Caco-2 (cell line): ENCODE measurements at regions not wholly inside any gene's neighbourhood (a gene's known extent, or its start where the extent isn't known, plus 50 kb on each side); places are given as distances from the start of the nearest gene placed in this dataset.

Experiments
- BruUV-seq: library from RNA; stranded (reverse); fragments of 400-500 nt; replicated peaks from 2 replicates; lab custom pipeline; 2021; lab: Mats Ljungman, UMichigan
- CTCF ChIA-PET: fragments of 300-600 bp; sonication (Branson Sonifier 250); formaldehyde crosslinking; loops from one replicate; lab custom pipeline; 2022; ENCODE audit warnings: antibody characterized with exemption; lab: Charles Lee
- POLR2A ChIA-PET: fragments of 300-600 bp; sonication (Branson Sonifier 250); formaldehyde crosslinking; loops from one replicate; lab custom pipeline; 2022; ENCODE audit warnings: antibody characterized with exemption; lab: Charles Lee
- DNase-seq, 2 experiments: peaks; one replicate each; pipeline versions ENCODE4 v3.0.0 to v3.0.0-alpha.2; 2020 to 2022
- H3K27me3 ChIP-seq: replicated peaks from 2 replicates; pipeline ENCODE4 v1.6.0; 2011; ENCODE audit warnings: low read length; ENCODE audit not compliant: control insufficient read depth, insufficient read depth
- H3K36me3 ChIP-seq: 2 replicates; pipeline ENCODE4 v1.5.1; 2011; ENCODE audit warnings: low read length; ENCODE audit not compliant: control insufficient read depth, insufficient read depth
- H3K4me1 ChIP-seq: fragments of 250-450 bp; sonication (Bioruptor Pico); 2 replicates; pipeline ENCODE4 v1.5.1; 2020; ENCODE audit warnings: mild to moderate bottlenecking
- H3K4me3 ChIP-seq: 2 replicates; pipeline ENCODE4 v1.5.1; 2011; ENCODE audit warnings: low read depth, mild to moderate bottlenecking, control low read depth, low read length
- H3K9me3 ChIP-seq: fragments of 250-450 bp; sonication (Bioruptor Pico); 2 replicates; pipeline ENCODE4 v1.5.1; 2020; ENCODE audit warnings: mild to moderate bottlenecking, moderate library complexity
- H3K27ac Mint-ChIP-seq: one replicate; pipeline ENCODE4 v1.8.0; 2022; ENCODE audit warnings: mixed read lengths; ENCODE audit not compliant: unreplicated experiment
- H3K27me3 Mint-ChIP-seq: one replicate; pipeline ENCODE4 v1.8.0; 2022; ENCODE audit warnings: mixed read lengths; ENCODE audit not compliant: insufficient read depth, unreplicated experiment
- H3K36me3 Mint-ChIP-seq: one replicate; pipeline ENCODE4 v1.8.0; 2022; ENCODE audit warnings: mild to moderate bottlenecking, mixed read lengths; ENCODE audit not compliant: insufficient read depth, unreplicated experiment
- H3K4me1 Mint-ChIP-seq: one replicate; pipeline ENCODE4 v1.8.0; 2022; ENCODE audit warnings: low read depth, mixed read lengths; ENCODE audit not compliant: unreplicated experiment
- H3K4me3 Mint-ChIP-seq: one replicate; pipeline ENCODE4 v1.8.0; 2022; ENCODE audit warnings: mild to moderate bottlenecking, moderate library complexity, mixed read lengths; ENCODE audit not compliant: unreplicated experiment
- H3K9me3 Mint-ChIP-seq: one replicate; pipeline ENCODE4 v1.8.0; 2022; ENCODE audit warnings: mixed read lengths; ENCODE audit not compliant: unreplicated experiment
- CTCF ChIP-seq, 2 experiments: fragments of 200-600 bp in 1 of 2; IDR thresholded peaks; 1 replicate in 1 of 2; 2 replicates in 1 of 2; pipeline versions ENCODE4 v1.5.1 to v1.8.0; 2011 to 2022; ENCODE audit warnings: antibody characterized with exemption in 1 of 2, control low read depth in 1 of 2, inconsistent platforms in 1 of 2, low read depth in 1 of 2, low read length in 1 of 2, mild to moderate bottlenecking in 1 of 2, moderate library complexity in 1 of 2; ENCODE audit not compliant: insufficient read depth in 1 of 2, severe bottlenecking in 1 of 2, unreplicated experiment in 1 of 2
- intact Hi-C: fragments of 100-400 bp; cut with micrococcal nuclease; formaldehyde crosslinking; loops from one replicate; pipeline ENCODE4 v1.10.0; 2022; ENCODE audit not compliant: unreplicated experiment

- H3K9me3 Mint-ChIP-seq: no peaks in the 10 kb centered on the region
- ChIA-PET POLR2A (no interaction called here), CTCF (no interaction called here)
These were observed 132.6 kb downstream of the RAB38 start for GRCh38 chr11:88042647-88043046.

GRCh38 chr11:88042238-88042637 lies 133.0 kb downstream of the RAB38 start:
- Mint-ChIP-seq H3K27me3 (peaks cover 24% of the 10 kb centered on the region), H3K36me3 (no peaks in the 10 kb centered on the region), H3K4me3 (no peak overlapping the region), H3K9me3 (no peaks in the 10 kb centered on the region), H3K4me1 (no peaks in the 10 kb centered on the region), H3K27ac (no peak overlapping the region)
- H3K9me3 ChIP-seq: no peaks in the 10 kb centered on the region
- no peak overlapping the region for H3K4me3 ChIP-seq
- ChIA-PET POLR2A (no interaction called here), CTCF (no interaction called here)
- H3K27me3 ChIP-seq: no peaks in the 10 kb centered on the region
- H3K4me1 ChIP-seq: no peaks in the 10 kb centered on the region
- intact Hi-C loops: no loop called here
- no peak for TF ChIP-seq CTCF (IDR thresholded peaks at IDR 0.05; ENCODE audit: insufficient read depth in 1 of 2, low read depth in 1 of 2, low read length in 1 of 2, severe bottlenecking in 1 of 2, unreplicated experiment in 1 of 2)
- DNase-seq: no peak
- H3K36me3 ChIP-seq: no peaks in the 10 kb centered on the region
- no TSS peak for BruUV-seq

More at GRCh38 chr11:88042647-88043046, 132.6 kb downstream of the RAB38 start:
- Mint-ChIP-seq H3K27me3 (peaks cover 24% of the 10 kb centered on the region), H3K4me1 (no peaks in the 10 kb centered on the region), H3K27ac (no peak overlapping the region), H3K36me3 (no peaks in the 10 kb centered on the region), H3K4me3 (no peak overlapping the region)
- no TSS peak for BruUV-seq
- H3K4me3 ChIP-seq: no peak overlapping the region
- H3K27me3 ChIP-seq: no peaks in the 10 kb centered on the region
- TF ChIP-seq CTCF (IDR thresholded peaks at IDR 0.05; ENCODE audit: insufficient read depth in 1 of 2, low read depth in 1 of 2, low read length in 1 of 2, severe bottlenecking in 1 of 2, unreplicated experiment in 1 of 2): no peak
- no peak for DNase-seq
- intact Hi-C loops: no loop called here
- no peaks in the 10 kb centered on the region for H3K36me3 ChIP-seq
- no peaks in the 10 kb centered on the region for H3K4me1 ChIP-seq
- no peaks in the 10 kb centered on the region for H3K9me3 ChIP-seq

- no TSS peak for BruUV-seq
- no peaks in the 10 kb centered on the region for H3K27me3 ChIP-seq
- no peaks in the 10 kb centered on the region for H3K36me3 ChIP-seq
- Mint-ChIP-seq H3K36me3 (no peaks in the 10 kb centered on the region), H3K27me3 (peaks cover 24% of the 10 kb centered on the region), H3K4me1 (no peaks in the 10 kb centered on the region), H3K4me3 (no peak overlapping the region), H3K9me3 (no peaks in the 10 kb centered on the region), H3K27ac (no peak overlapping the region)
- ChIA-PET POLR2A (no interaction called here), CTCF (no interaction called here)
- no peaks in the 10 kb centered on the region for H3K4me1 ChIP-seq
- no peak overlapping the region for H3K4me3 ChIP-seq
- no peaks in the 10 kb centered on the region for H3K9me3 ChIP-seq
- intact Hi-C loops: no loop called here
- no peak for DNase-seq
- no peak for TF ChIP-seq CTCF (IDR thresholded peaks at IDR 0.05; ENCODE audit: insufficient read depth in 1 of 2, low read depth in 1 of 2, low read length in 1 of 2, severe bottlenecking in 1 of 2, unreplicated experiment in 1 of 2)
These were observed 133.6 kb downstream of the RAB38 start for GRCh38 chr11:88041679-88042078.
